ENCODE measurements at regions not wholly inside any gene's neighbourhood (a gene's known extent, or its start where the extent isn't known, plus 50 kb on each side); places are given as distances from the start of the nearest gene placed in this dataset.

DNA sequence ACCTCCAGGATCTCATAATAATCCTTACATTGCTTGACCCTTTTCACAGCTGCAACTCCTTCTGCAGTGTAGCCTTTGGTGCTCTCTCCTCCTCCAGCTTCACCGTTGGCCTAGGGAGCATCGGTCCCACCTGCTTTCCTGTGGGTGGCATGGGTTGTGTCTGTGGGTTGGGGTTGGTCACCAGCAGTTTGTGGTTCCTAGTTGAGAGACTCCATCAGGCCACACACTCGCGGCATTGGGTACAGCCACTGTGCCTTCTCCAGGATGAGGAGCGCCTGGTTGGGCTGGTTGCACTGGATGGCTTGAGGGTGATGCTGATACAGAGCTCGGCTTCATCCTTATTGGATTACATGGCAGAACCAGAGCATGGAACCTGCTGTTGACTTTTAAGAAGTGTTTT is 69.4 kb upstream of the SPRED2 start:
- H3K36me3 Mint-ChIP-seq (ENCODE audit: low read depth, unreplicated experiment): no peaks in the 10 kb centered on the region
- H3K9me3 ChIP-seq (ENCODE audit: insufficient read depth, low read depth, low read length): no peaks in the 10 kb centered on the region
- H3K27ac Mint-ChIP-seq (ENCODE audit: unreplicated experiment): no peak overlapping the region
- DNase-seq (ENCODE audit: low read depth) (no peak), FAIRE-seq (no peak)
- H3K79me2 ChIP-seq (ENCODE audit: insufficient read depth, low read length): no peaks in the 10 kb centered on the region
- H3K27me3 Mint-ChIP-seq (ENCODE audit: low read depth, unreplicated experiment): peaks cover 18% of the 10 kb centered on the region
- no peak overlapping the region for H2AFZ ChIP-seq (ENCODE audit: low read depth, low read length)
- no peak overlapping the region for H3K4me2 ChIP-seq (ENCODE audit: low read length)
- H3K4me3 ChIP-seq (ENCODE audit: insufficient read depth, low read depth, low read length): no peak overlapping the region
- H3K4me1 Mint-ChIP-seq (ENCODE audit: low read depth, unreplicated experiment): no peaks in the 10 kb centered on the region
- peaks cover 2% of the 10 kb centered on the region for H3K9me3 Mint-ChIP-seq (ENCODE audit: unreplicated experiment)
- no peak overlapping the region for H3K4me3 Mint-ChIP-seq (ENCODE audit: unreplicated experiment)
- no peaks in the 10 kb centered on the region for H4K20me1 ChIP-seq (ENCODE audit: insufficient read depth, low read length)
- TF ChIP-seq EZH2 (IDR thresholded peaks at IDR 0.05; ENCODE audit: insufficient read depth, low read length) (no peak), CTCF (IDR thresholded peaks at IDR 0.05; ENCODE audit: insufficient read depth, low read depth, low read length) (no peak)
- H3K4me1 ChIP-seq (ENCODE audit: insufficient read depth, low read length): no peaks in the 10 kb centered on the region
- H3K27ac ChIP-seq (ENCODE audit: low read depth, low read length): no peak overlapping the region
- no peak overlapping the region for H3K9ac ChIP-seq (ENCODE audit: low read length)
- peaks cover 4% of the 10 kb centered on the region for H3K27me3 ChIP-seq (ENCODE audit: insufficient read depth, low read length)
- no peaks in the 10 kb centered on the region for H3K36me3 ChIP-seq (ENCODE audit: insufficient read depth, low read length)

GRCh38 chr2:65501074-65501473 is 68.7 kb upstream of the SPRED2 start:
- no peaks in the 10 kb centered on the region for H3K36me3 Mint-ChIP-seq (ENCODE audit: low read depth, unreplicated experiment)
- peaks cover 4% of the 10 kb centered on the region for H3K27me3 ChIP-seq (ENCODE audit: insufficient read depth, low read length)
- no peak overlapping the region for H3K27ac ChIP-seq (ENCODE audit: low read depth, low read length)
- H3K79me2 ChIP-seq (ENCODE audit: insufficient read depth, low read length): no peaks in the 10 kb centered on the region
- H3K9me3 ChIP-seq (ENCODE audit: insufficient read depth, low read depth, low read length): no peaks in the 10 kb centered on the region
- H3K4me3 Mint-ChIP-seq (ENCODE audit: unreplicated experiment): no peak overlapping the region
- peaks cover 18% of the 10 kb centered on the region for H3K27me3 Mint-ChIP-seq (ENCODE audit: low read depth, unreplicated experiment)
- H2AFZ ChIP-seq (ENCODE audit: low read depth, low read length): no peak overlapping the region
- H3K9ac ChIP-seq (ENCODE audit: low read length): no peak overlapping the region
- peaks cover 2% of the 10 kb centered on the region for H3K9me3 Mint-ChIP-seq (ENCODE audit: unreplicated experiment)
- no peak overlapping the region for H3K4me3 ChIP-seq (ENCODE audit: insufficient read depth, low read depth, low read length)
- H3K4me2 ChIP-seq (ENCODE audit: low read length): no peak overlapping the region
- TF ChIP-seq CTCF (IDR thresholded peaks at IDR 0.05; ENCODE audit: insufficient read depth, low read depth, low read length) (no peak), EZH2 (IDR thresholded peaks at IDR 0.05; ENCODE audit: insufficient read depth, low read length) (no peak)
- FAIRE-seq (no peak), DNase-seq (ENCODE audit: low read depth) (no peak)
- H3K36me3 ChIP-seq (ENCODE audit: insufficient read depth, low read length): no peaks in the 10 kb centered on the region
- no peak overlapping the region for H3K27ac Mint-ChIP-seq (ENCODE audit: unreplicated experiment)
- H3K4me1 ChIP-seq (ENCODE audit: insufficient read depth, low read length): no peaks in the 10 kb centered on the region
- H3K4me1 Mint-ChIP-seq (ENCODE audit: low read depth, unreplicated experiment): no peaks in the 10 kb centered on the region
- no peaks in the 10 kb centered on the region for H4K20me1 ChIP-seq (ENCODE audit: insufficient read depth, low read length)

GRCh38 chr2:65500310-65501040 is 68.1 kb upstream of the SPRED2 start:
- Mint-ChIP-seq H3K27me3 (ENCODE audit: low read depth, unreplicated experiment) (peaks cover 18% of the 10 kb centered on the region), H3K27ac (ENCODE audit: unreplicated experiment) (no peak overlapping the region), H3K4me1 (ENCODE audit: low read depth, unreplicated experiment) (no peaks in the 10 kb centered on the region), H3K4me3 (ENCODE audit: unreplicated experiment) (no peak overlapping the region), H3K36me3 (ENCODE audit: low read depth, unreplicated experiment) (no peaks in the 10 kb centered on the region), H3K9me3 (ENCODE audit: unreplicated experiment) (peaks cover 2% of the 10 kb centered on the region)
- H3K4me2 ChIP-seq (ENCODE audit: low read length): no peak overlapping the region
- H3K79me2 ChIP-seq (ENCODE audit: insufficient read depth, low read length): no peaks in the 10 kb centered on the region
- TF ChIP-seq CTCF (IDR thresholded peaks at IDR 0.05; ENCODE audit: insufficient read depth, low read depth, low read length) (no peak), EZH2 (IDR thresholded peaks at IDR 0.05; ENCODE audit: insufficient read depth, low read length) (no peak)
- H3K27me3 ChIP-seq (ENCODE audit: insufficient read depth, low read length): peaks cover 4% of the 10 kb centered on the region
- no peak overlapping the region for H3K27ac ChIP-seq (ENCODE audit: low read depth, low read length)
- no peak overlapping the region for H3K9ac ChIP-seq (ENCODE audit: low read length)
- H3K36me3 ChIP-seq (ENCODE audit: insufficient read depth, low read length): no peaks in the 10 kb centered on the region
- no peak overlapping the region for H3K4me3 ChIP-seq (ENCODE audit: insufficient read depth, low read depth, low read length)
- H4K20me1 ChIP-seq (ENCODE audit: insufficient read depth, low read length): no peaks in the 10 kb centered on the region
- DNase-seq (ENCODE audit: low read depth): no peak
- no peak for FAIRE-seq
- no peaks in the 10 kb centered on the region for H3K4me1 ChIP-seq (ENCODE audit: insufficient read depth, low read length)
- no peaks in the 10 kb centered on the region for H3K9me3 ChIP-seq (ENCODE audit: insufficient read depth, low read depth, low read length)
- H2AFZ ChIP-seq (ENCODE audit: low read depth, low read length): no peak overlapping the region
